HEK293 (cell line): ENCODE measurements at regions not wholly inside any gene's neighbourhood (a gene's known extent, or its start where the extent isn't known, plus 50 kb on each side); places are given as distances from the start of the nearest gene placed in this dataset.

Experiments used
- FEZF1 ChIP-seq: fragments of 450-650 bp; formaldehyde crosslinking; IDR thresholded peaks from 2 replicates; pipeline ENCODE4 v1.5.1; 2016; ENCODE audit warnings: missing biosample characterization, missing genetic modification characterization
- INSM2 ChIP-seq: fragments of 450-650 bp; formaldehyde crosslinking; IDR thresholded peaks from 2 replicates; pipeline ENCODE4 v1.5.1; 2016; ENCODE audit warnings: missing biosample characterization, missing genetic modification characterization
- KLF17 ChIP-seq: fragments of 450-650 bp; formaldehyde crosslinking; IDR thresholded peaks from 2 replicates; pipeline ENCODE4 v1.5.1; 2016; ENCODE audit warnings: missing biosample characterization, missing genetic modification characterization
- KLF9 ChIP-seq: fragments of 450-650 bp; formaldehyde crosslinking; IDR thresholded peaks from 2 replicates; pipeline ENCODE4 v1.5.1; 2016; ENCODE audit warnings: missing biosample characterization, missing genetic modification characterization, low read depth
- MZF1 ChIP-seq: fragments of 450-650 bp; formaldehyde crosslinking; IDR thresholded peaks from 2 replicates; pipeline ENCODE4 v1.5.1; 2017; ENCODE audit warnings: missing biosample characterization, missing genetic modification characterization, borderline replicate concordance
- PBX3 ChIP-seq: sonication (generic); formaldehyde crosslinking; IDR thresholded peaks from 2 replicates; pipeline ENCODE4 v1.8.1; 2022; ENCODE audit warnings: mild to moderate bottlenecking, moderate library complexity, missing genetic modification reagents
- PRDM10 ChIP-seq: fragments of 450-650 bp; formaldehyde crosslinking; IDR thresholded peaks from 2 replicates; pipeline ENCODE4 v1.5.1; 2016; ENCODE audit warnings: missing biosample characterization, missing genetic modification characterization
- PRDM4 ChIP-seq: fragments of 450-650 bp; formaldehyde crosslinking; IDR thresholded peaks from 2 replicates; pipeline ENCODE4 v1.5.1; 2017; ENCODE audit warnings: missing biosample characterization, missing genetic modification characterization
- SP7 ChIP-seq: fragments of 450-650 bp; formaldehyde crosslinking; IDR thresholded peaks from 2 replicates; pipeline ENCODE4 v1.5.1; 2016; ENCODE audit warnings: missing biosample characterization, missing genetic modification characterization
- TRIM28 ChIP-seq: IDR thresholded peaks from 2 replicates; pipeline ENCODE4 v1.6.1; 2011; ENCODE audit warnings: low read length, control low read depth, borderline replicate concordance
- ZBTB17 ChIP-seq: fragments of 450-650 bp; formaldehyde crosslinking; IDR thresholded peaks from 2 replicates; pipeline ENCODE4 v1.5.1; 2016; ENCODE audit warnings: missing biosample characterization, missing genetic modification characterization
- ZBTB20 ChIP-seq: fragments of 450-650 bp; formaldehyde crosslinking; IDR thresholded peaks from 2 replicates; pipeline ENCODE4 v1.5.1; 2016; ENCODE audit warnings: missing biosample characterization, missing genetic modification characterization
- ZBTB44 ChIP-seq: fragments of 450-650 bp; IDR thresholded peaks from 2 replicates; pipeline ENCODE4 v1.5.1; 2018; ENCODE audit warnings: missing biosample characterization, mild to moderate bottlenecking, missing genetic modification characterization
- ZFP69B ChIP-seq: fragments of 450-650 bp; formaldehyde crosslinking; IDR thresholded peaks from 2 replicates; pipeline ENCODE4 v1.5.1; 2016; ENCODE audit warnings: missing biosample characterization, missing genetic modification characterization
- ZNF138 ChIP-seq: fragments of 450-650 bp; formaldehyde crosslinking; IDR thresholded peaks from 2 replicates; pipeline ENCODE4 v1.5.1; 2016; ENCODE audit warnings: missing biosample characterization, missing genetic modification characterization, borderline replicate concordance
- ZNF184 ChIP-seq: fragments of 450-650 bp; IDR thresholded peaks from 2 replicates; pipeline ENCODE4 v1.5.1; 2018; ENCODE audit warnings: missing biosample characterization, mild to moderate bottlenecking, missing genetic modification characterization
- ZNF302 ChIP-seq: fragments of 450-650 bp; formaldehyde crosslinking; IDR thresholded peaks from 2 replicates; pipeline ENCODE4 v1.5.1; 2016; ENCODE audit warnings: missing biosample characterization, missing genetic modification characterization, low read depth
- ZNF366 ChIP-seq: fragments of 450-650 bp; formaldehyde crosslinking; conservative IDR thresholded peaks from 2 replicates; pipeline ENCODE4 v1.5.1; 2016; ENCODE audit warnings: missing biosample characterization, missing genetic modification characterization
- ZNF555 ChIP-seq: fragments of 450-650 bp; formaldehyde crosslinking; conservative IDR thresholded peaks from 2 replicates; pipeline ENCODE4 v1.5.1; 2017; ENCODE audit warnings: missing biosample characterization, mild to moderate bottlenecking, missing genetic modification characterization, inconsistent platforms
- ZNF571 ChIP-seq: fragments of 450-650 bp; formaldehyde crosslinking; IDR thresholded peaks from 2 replicates; pipeline ENCODE4 v1.5.0; 2017; ENCODE audit warnings: missing biosample characterization, missing genetic modification characterization
- ZNF629 ChIP-seq: fragments of 450-650 bp; formaldehyde crosslinking; IDR thresholded peaks from 2 replicates; pipeline ENCODE4 v1.5.1; 2017; ENCODE audit warnings: missing biosample characterization, missing genetic modification characterization
- ZNF639 ChIP-seq: fragments of 450-650 bp; formaldehyde crosslinking; IDR thresholded peaks from 2 replicates; pipeline ENCODE4 v1.5.1; 2016; ENCODE audit warnings: missing biosample characterization, missing genetic modification characterization
- ZNF76 ChIP-seq: fragments of 450-650 bp; formaldehyde crosslinking; IDR thresholded peaks from 2 replicates; pipeline ENCODE4; 2016; ENCODE audit warnings: low read depth, missing biosample characterization, missing genetic modification characterization, borderline replicate concordance
- ZNF785 ChIP-seq: fragments of 450-650 bp; formaldehyde crosslinking; IDR thresholded peaks from 2 replicates; pipeline ENCODE4 v1.5.1; 2016; ENCODE audit warnings: missing biosample characterization, missing genetic modification characterization
- ZSCAN18 ChIP-seq: fragments of 450-650 bp; formaldehyde crosslinking; IDR thresholded peaks from 2 replicates; pipeline ENCODE4 v1.5.1; 2016; ENCODE audit warnings: missing biosample characterization, missing genetic modification characterization
- ZSCAN30 ChIP-seq: fragments of 450-650 bp; IDR thresholded peaks from 2 replicates; pipeline ENCODE4 v1.5.1; 2018; ENCODE audit warnings: missing biosample characterization, mild to moderate bottlenecking, missing genetic modification characterization, moderate library complexity

- TF ChIP-seq ZNF302, result no peak
- 0 out of 2 replicates have a peak, but pooled peaks have one; percentile 35 for TF ChIP-seq ZBTB20
- TF ChIP-seq ZNF785 (tag by site-specific recombination), result no peak
- TF ChIP-seq KLF17 (tag by site-specific recombination), result no peak
- no peak for TF ChIP-seq PRDM4 (tag by site-specific recombination)
- peak; percentile 77 for TF ChIP-seq TRIM28
- TF ChIP-seq ZSCAN30 (tag by site-specific recombination), result no peak
- TF ChIP-seq ZNF639 (tag by site-specific recombination), result no peak
- TF ChIP-seq SP7 (tag by site-specific recombination), result peak; percentile 42; the same call in 1 of the 2 replicates
- no peak for TF ChIP-seq FEZF1 (tag by site-specific recombination)
- no peak for TF ChIP-seq ZNF555 (tag by site-specific recombination)
- peak; percentile 73; the same call in 1 of the 2 replicates for TF ChIP-seq MZF1 (tag by site-specific recombination)
- TF ChIP-seq KLF9 (tag by site-specific recombination), result no peak
- TF ChIP-seq ZBTB17 (tag by site-specific recombination), result peak; percentile 74; the same call in 1 of the 2 replicates
- no peak for TF ChIP-seq PBX3 (CRISPR knock-in tag)
- no peak for TF ChIP-seq ZFP69B (tag by site-specific recombination)
- no peak for TF ChIP-seq ZNF184
- no peak for TF ChIP-seq PRDM10 (tag by site-specific recombination)
- no peak for TF ChIP-seq ZSCAN18
- no peak for TF ChIP-seq ZNF138 (tag by site-specific recombination)
- no peak for TF ChIP-seq ZNF366 (tag by site-specific recombination)
- no peak for TF ChIP-seq ZNF571
- TF ChIP-seq INSM2 (tag by site-specific recombination), result no peak
- no peak for TF ChIP-seq ZBTB44 (tag by site-specific recombination)
- no peak for TF ChIP-seq ZNF76 (tag by site-specific recombination)
- no peak for TF ChIP-seq ZNF629
Observed at GRCh38 chr6:154593122-154593521, 82.6 kb upstream of the CNKSR3 start (continued).
